ENCODE measurements at regions not wholly inside any gene's neighbourhood (a gene's known extent, or its start where the extent isn't known, plus 50 kb on each side); places are given as distances from the start of the nearest gene placed in this dataset.
"Not testable (repeated sequence)": the region's sequence is repeated elsewhere in the genome, so short reads cannot be mapped to it uniquely, and the experiment has no call there.

DNA sequence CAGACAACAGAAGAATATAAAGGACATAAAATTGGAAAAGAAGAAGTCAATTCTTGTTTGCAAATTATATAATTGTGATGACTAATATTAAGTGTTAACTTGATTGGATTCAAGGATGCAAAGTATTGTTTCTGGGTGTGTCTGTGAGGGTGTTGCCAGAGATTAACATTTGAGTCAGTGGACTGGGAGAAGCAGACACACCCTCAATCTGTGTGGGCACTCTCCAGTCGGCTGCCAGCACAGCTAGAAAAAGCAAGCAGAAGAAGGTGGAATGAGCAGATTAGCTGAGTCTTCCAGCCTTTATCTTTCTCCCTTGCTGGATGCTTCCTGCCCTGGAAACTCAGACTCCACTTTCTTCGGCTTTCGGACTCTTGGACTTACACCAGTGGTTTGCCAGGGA, 51.7 kb downstream of the UBE2NL start:
- H3K4me3 Mint-ChIP-seq = no peak overlapping the region
- POLR2A ChIA-PET = no interaction called here
- DNase-seq = no peak

DNA sequence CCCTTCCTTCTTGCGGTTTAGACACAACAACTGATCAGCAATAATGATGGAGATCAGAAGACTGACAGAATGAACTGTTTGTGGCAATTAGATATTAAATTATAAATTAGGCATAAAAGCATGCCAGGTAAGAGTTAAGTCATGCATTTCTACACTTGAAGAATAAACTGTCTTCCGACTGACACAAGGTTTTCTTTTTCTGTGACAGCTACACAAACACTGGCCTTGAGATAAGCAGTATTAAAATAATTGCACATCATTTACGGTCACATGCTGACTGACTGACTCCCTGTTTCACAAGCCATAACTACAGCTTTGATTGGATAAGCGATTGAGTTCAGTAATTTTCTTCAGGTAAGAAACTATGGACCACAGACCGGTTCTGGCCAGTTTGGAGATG, 56.2 kb downstream of the UBE2NL start:
- Mint-ChIP-seq H3K4me3 (no peak overlapping the region), H3K9me3 (no peaks in the 10 kb centered on the region), H3K36me3 (no peaks in the 10 kb centered on the region), H3K27me3 (no peaks in the 10 kb centered on the region), H3K4me1 (no peaks in the 10 kb centered on the region), H3K27ac (no peak overlapping the region)
- no peak for ATAC-seq (ENCODE audit: low read depth)
- DNase-seq = no peak
- POLR2A ChIA-PET = no interaction called here

More for the DNA sequence above, 51.7 kb downstream of the UBE2NL start:
- no peak overlapping the region for H3K27ac Mint-ChIP-seq
- ATAC-seq (ENCODE audit: low read depth) = no peak
- H3K27me3 Mint-ChIP-seq = no peaks in the 10 kb centered on the region
- no peaks in the 10 kb centered on the region for H3K4me1 Mint-ChIP-seq
- no peaks in the 10 kb centered on the region for H3K36me3 Mint-ChIP-seq
- no peaks in the 10 kb centered on the region for H3K9me3 Mint-ChIP-seq

DNA sequence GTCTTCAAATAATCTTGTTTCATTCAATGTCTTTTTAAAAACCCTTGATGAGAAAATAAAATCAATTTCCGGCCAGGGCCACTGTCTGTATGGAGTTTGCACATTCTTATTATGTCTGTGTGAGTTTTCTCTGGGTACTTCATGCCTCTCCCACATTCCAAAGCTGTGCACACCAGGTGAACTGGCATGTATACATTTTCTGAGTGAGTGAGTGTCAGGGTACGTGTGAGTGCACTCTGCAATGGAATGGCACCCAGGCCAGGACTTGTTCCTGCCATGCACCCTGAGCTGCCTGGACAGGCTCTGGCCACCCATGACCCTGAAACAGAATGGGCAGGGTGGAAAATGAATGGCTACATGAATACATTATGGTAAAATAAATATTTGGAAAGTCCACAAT, 61.3 kb downstream of the UBE2NL start:
- H3K4me1 Mint-ChIP-seq = no peaks in the 10 kb centered on the region
- no peaks in the 10 kb centered on the region for H3K36me3 Mint-ChIP-seq
- POLR2A ChIA-PET = no interaction called here
- no peak overlapping the region for H3K4me3 Mint-ChIP-seq
- DNase-seq = no peak
- peaks cover 2% of the 10 kb centered on the region for H3K9me3 Mint-ChIP-seq
- H3K27ac Mint-ChIP-seq = no peak overlapping the region
- H3K27me3 Mint-ChIP-seq = no peaks in the 10 kb centered on the region
- no peak for ATAC-seq (ENCODE audit: low read depth)

DNA sequence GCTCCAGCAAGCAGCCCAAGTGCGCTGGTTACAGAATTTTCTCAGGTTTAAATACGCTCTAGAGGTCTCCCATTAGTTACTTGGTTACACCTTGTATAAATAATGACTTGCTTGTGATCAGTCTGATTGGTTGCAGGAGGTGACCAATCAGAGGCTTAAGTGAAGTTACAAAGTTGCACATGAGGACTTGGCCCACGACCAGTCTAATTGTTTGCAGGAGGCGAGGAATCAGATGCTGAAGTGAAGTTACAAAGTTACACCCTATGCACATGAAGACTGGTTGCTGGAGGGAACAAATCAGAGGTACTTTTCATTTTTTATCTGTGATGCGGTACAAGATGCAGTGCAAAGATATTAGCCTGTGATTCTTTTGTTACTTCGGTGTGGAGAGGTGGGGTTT, 80.7 kb downstream of the UBE2NL start:
- no peaks in the 10 kb centered on the region for H3K27me3 Mint-ChIP-seq

DNA sequence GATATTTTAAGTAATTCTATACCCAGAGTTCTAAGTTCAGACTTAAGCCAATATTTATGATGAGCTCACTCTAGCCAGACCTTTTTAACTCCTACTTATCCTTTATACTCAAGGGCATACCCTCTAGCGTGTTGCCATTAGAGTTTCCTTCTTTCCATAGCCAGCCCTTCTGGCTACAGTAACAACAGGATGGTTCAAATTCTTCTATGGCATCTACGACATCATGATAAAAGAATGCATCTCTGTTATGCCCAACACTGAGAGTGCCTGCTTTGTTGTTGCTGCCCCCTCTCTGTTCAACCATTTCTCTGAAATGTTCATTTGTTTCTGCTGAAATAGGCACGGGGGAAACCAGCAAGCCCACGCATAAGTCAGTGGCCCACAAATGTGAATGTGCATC, 104.5 kb downstream of the UBE2NL start:
- H3K9me3 Mint-ChIP-seq = peaks cover 2% of the 10 kb centered on the region
- no peaks in the 10 kb centered on the region for H3K36me3 Mint-ChIP-seq
- DNase-seq = no peak
- ATAC-seq (ENCODE audit: low read depth) = no peak
- POLR2A ChIA-PET = no interaction called here
- H3K4me3 Mint-ChIP-seq = no peak overlapping the region
- H3K4me1 Mint-ChIP-seq = no peaks in the 10 kb centered on the region
- H3K27me3 Mint-ChIP-seq = no peaks in the 10 kb centered on the region
- H3K27ac Mint-ChIP-seq = no peak overlapping the region

More for the DNA sequence above, 80.7 kb downstream of the UBE2NL start:
- no peak overlapping the region for H3K27ac Mint-ChIP-seq
- ATAC-seq (ENCODE audit: low read depth) (no peak), DNase-seq (no peak)
- POLR2A ChIA-PET = no interaction called here
- H3K4me3 Mint-ChIP-seq = no peak overlapping the region
- no peaks in the 10 kb centered on the region for H3K36me3 Mint-ChIP-seq
- peaks cover 6% of the 10 kb centered on the region for H3K9me3 Mint-ChIP-seq
- no peaks in the 10 kb centered on the region for H3K4me1 Mint-ChIP-seq

DNA sequence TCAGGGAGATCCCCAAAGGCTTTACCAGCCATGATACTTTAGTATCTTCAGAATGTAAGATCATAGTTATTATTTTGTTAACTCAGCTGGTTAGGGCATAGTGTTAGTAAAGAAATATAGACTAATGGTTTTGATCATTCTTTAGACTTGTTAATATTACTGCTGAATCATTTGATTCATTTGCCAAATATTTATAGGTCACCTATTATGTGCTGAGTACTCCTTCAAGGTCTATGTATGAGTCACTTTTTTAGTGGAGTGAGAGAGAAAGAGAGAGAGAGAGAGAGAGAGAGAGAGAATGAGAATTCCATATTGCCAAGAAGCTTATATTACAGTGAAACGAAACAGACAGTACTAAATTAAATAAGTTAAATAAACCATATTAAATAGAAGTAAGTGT, 110.3 kb downstream of the UBE2NL start:
- Mint-ChIP-seq H3K9me3 (peaks cover 1% of the 10 kb centered on the region), H3K27me3 (no peaks in the 10 kb centered on the region), H3K36me3 (no peaks in the 10 kb centered on the region), H3K4me1 (no peaks in the 10 kb centered on the region), H3K27ac (no peak overlapping the region), H3K4me3 (no peak overlapping the region)
- no peak for DNase-seq
- ATAC-seq (ENCODE audit: low read depth) = no peak
- POLR2A ChIA-PET = no interaction called here

DNA sequence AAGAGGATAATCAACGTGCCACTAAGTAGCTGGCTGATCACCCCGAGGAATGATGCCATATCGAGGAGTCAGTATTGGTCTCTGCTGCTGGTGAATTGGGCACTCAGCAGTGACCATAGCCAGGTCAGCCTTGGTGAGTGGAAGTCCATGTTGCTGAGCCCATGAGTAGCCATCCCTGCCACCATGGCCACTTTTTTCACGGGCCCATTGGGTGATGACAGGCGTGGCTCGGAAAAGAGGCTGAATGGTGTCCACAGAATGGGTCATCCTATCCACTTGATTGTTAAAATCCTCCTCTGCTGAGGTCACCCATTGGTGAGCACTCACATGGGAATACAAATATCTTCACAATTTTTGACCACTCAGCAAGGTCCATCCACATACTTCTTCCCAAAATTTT, 114.4 kb downstream of the UBE2NL start:
- no peak for DNase-seq
- no peaks in the 10 kb centered on the region for H3K27me3 Mint-ChIP-seq
- no peak overlapping the region for H3K4me3 Mint-ChIP-seq
- H3K9me3 Mint-ChIP-seq = no peaks in the 10 kb centered on the region
- POLR2A ChIA-PET = no interaction called here
- no peaks in the 10 kb centered on the region for H3K36me3 Mint-ChIP-seq
- no peak overlapping the region for H3K27ac Mint-ChIP-seq
- no peak for ATAC-seq (ENCODE audit: low read depth)
- H3K4me1 Mint-ChIP-seq = no peaks in the 10 kb centered on the region

DNA sequence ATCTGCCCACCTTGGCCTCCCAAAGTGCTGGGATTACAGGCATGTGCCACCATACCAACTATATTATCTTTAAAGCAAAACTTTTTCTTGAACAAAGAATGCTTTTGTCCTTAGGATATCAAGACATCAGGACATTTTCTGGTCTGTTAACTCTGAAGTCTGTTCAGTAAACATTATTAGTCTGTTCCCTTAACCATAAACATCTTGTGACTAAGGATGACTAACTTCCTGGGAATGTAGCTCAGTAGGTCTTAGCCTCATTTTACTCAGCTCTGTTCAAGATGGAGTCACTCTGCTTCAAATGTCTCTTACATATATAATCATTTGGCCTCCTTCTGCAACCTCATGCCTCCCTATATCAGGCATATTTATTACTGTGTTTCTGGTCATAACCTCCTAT, 122.9 kb downstream of the UBE2NL start:
- POLR2A ChIA-PET = no interaction called here
- Mint-ChIP-seq H3K27me3 (no peaks in the 10 kb centered on the region), H3K4me3 (no peak overlapping the region), H3K9me3 (no peaks in the 10 kb centered on the region), H3K4me1 (no peaks in the 10 kb centered on the region), H3K27ac (no peak overlapping the region), H3K36me3 (no peaks in the 10 kb centered on the region)
- ATAC-seq (ENCODE audit: low read depth) (no peak), DNase-seq (no peak)

DNA sequence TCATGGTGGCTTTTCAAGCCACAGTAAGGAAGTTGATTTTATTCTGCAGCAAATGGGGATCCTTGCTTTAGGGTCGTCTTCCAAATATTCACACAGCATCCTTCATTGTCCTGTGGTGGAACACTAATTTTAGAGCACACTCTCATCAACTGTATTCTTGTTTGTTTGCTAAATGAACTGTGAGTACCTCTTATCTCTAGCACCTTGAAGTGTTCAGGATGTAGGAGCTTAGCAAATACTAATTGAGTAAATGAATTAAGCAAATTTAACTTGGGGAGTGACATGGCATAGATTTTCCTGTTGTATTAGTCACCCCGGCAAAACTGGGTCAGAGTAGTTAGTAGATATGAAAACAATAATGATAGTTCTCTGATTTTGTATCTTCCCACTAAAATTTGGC, 156.9 kb downstream of the UBE2NL start:
- Mint-ChIP-seq H3K9me3 (peaks cover 2% of the 10 kb centered on the region), H3K4me1 (no peaks in the 10 kb centered on the region), H3K27ac (no peak overlapping the region), H3K27me3 (no peaks in the 10 kb centered on the region), H3K4me3 (no peak overlapping the region), H3K36me3 (no peaks in the 10 kb centered on the region)
- DNase-seq = no peak
- no peak for ATAC-seq (ENCODE audit: low read depth)
- POLR2A ChIA-PET = no interaction called here

DNA sequence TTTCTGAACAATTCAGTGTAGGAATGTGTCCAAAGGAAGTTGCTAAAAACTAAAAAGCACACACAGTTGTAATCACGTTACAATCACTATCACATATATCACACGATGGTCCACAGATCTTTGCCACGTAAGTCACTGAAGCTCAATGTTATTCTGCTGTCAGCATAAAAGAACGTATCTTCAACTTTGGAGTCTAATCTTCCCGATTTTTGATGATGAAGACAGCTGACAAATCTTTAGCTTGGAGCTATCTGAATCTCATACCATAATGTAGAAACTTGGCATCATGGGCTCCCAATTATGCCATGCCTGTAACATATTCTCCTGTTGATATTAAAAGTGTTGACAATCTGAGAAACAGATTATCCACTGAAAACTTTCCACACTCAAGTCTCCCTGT, 158.4 kb downstream of the UBE2NL start:
- DNase-seq (no peak), ATAC-seq (ENCODE audit: low read depth) (no peak)
- H3K4me3 Mint-ChIP-seq = no peak overlapping the region
- H3K27me3 Mint-ChIP-seq = no peaks in the 10 kb centered on the region
- H3K4me1 Mint-ChIP-seq = no peaks in the 10 kb centered on the region
- H3K27ac Mint-ChIP-seq = no peak overlapping the region
- H3K36me3 Mint-ChIP-seq = no peaks in the 10 kb centered on the region
- no peaks in the 10 kb centered on the region for H3K9me3 Mint-ChIP-seq
- POLR2A ChIA-PET = no interaction called here

DNA sequence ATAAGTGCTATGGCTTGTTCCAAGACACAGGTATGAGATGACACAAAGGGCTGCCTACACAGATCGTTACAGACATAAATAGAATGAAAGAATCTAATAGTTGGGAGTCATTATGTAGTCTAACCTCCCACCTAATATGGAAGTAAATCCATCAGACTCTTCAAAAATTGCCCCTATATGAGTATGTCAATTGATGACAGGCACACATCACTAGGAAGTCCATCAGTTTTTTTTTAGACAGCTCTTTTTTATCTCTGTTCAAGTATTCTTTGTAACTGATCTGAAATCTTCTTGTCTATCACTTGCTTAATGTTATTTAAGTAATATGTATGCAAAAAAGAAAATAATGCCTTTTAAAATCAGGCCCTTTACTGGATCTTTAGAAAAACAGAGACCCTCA, 191.6 kb downstream of the UBE2NL start:
- H3K36me3 Mint-ChIP-seq = no peaks in the 10 kb centered on the region
- DNase-seq (no peak), ATAC-seq (ENCODE audit: low read depth) (no peak)
- no peaks in the 10 kb centered on the region for H3K4me1 Mint-ChIP-seq
- H3K27me3 Mint-ChIP-seq = no peaks in the 10 kb centered on the region
- POLR2A ChIA-PET = no interaction called here
- no peaks in the 10 kb centered on the region for H3K9me3 Mint-ChIP-seq
- H3K4me3 Mint-ChIP-seq = no peak overlapping the region
- H3K27ac Mint-ChIP-seq = no peak overlapping the region

DNA sequence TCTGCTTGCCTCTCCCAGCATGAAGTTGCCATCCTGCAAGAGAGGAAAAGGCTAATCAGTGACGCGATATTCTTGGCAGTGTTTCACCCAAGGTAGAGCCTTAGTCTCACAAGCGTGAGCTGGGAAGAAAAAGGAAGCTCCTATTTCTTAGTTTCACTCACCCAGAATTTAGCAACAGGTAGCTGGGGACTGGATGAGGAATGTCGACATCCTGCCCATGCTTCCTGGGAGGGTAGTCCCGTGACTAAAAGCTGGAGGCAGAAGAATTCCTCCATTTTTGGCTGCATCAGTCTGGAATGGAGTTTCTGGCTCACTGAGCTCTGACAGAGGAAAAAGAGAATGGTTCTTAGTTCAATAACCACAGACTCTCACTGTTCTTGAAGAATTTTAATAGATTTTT, 198.4 kb downstream of the UBE2NL start:
- ATAC-seq (ENCODE audit: low read depth); H3K4me3 Mint-ChIP-seq; H3K36me3 Mint-ChIP-seq; H3K9me3 Mint-ChIP-seq; H3K4me1 Mint-ChIP-seq; H3K27me3 Mint-ChIP-seq; POLR2A ChIA-PET; H3K27ac Mint-ChIP-seq; DNase-seq: not testable (repeated sequence)

DNA sequence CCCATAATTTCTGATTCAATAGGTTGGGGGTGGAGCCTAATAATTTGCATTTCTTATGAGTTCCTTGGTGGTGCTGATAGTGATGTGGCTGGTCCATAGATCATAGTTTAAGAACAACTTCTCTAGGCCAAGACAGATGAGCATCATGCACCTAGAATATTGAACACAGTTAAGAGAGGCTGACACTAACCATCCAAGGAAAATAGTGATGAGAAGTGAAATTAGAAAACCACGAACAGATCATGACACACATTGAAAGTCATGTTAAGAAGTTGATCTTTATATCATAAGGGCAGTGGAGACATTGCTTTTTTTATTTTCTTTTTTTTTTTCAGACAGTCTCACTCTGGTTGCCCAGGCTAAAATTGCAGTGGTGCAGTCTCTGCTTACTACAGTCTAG, 205.8 kb downstream of the UBE2NL start:
- H3K4me1 Mint-ChIP-seq; DNase-seq; H3K4me3 Mint-ChIP-seq; H3K9me3 Mint-ChIP-seq; POLR2A ChIA-PET; H3K27me3 Mint-ChIP-seq; ATAC-seq (ENCODE audit: low read depth); H3K36me3 Mint-ChIP-seq; H3K27ac Mint-ChIP-seq: not testable (repeated sequence)

DNA sequence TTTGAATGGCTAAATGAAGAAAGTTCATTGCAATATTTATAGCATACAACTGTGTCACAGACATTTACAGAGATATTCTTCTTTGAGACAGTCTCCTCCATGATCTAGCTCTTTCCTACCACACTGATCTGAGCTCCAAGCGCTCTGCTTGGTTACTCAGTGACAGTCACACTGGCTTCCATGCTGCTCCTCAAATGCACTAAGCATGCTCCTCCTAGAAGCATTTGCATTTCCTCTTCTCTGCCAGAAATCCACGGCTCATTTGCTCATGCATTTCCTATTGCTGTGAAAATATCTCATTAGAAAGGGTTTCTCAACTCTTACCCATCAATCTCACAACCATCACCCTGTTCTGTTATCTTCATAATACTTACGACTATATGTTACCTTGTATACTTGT, 208.2 kb downstream of the UBE2NL start:
- H3K36me3 Mint-ChIP-seq = not testable (repeated sequence)

DNA sequence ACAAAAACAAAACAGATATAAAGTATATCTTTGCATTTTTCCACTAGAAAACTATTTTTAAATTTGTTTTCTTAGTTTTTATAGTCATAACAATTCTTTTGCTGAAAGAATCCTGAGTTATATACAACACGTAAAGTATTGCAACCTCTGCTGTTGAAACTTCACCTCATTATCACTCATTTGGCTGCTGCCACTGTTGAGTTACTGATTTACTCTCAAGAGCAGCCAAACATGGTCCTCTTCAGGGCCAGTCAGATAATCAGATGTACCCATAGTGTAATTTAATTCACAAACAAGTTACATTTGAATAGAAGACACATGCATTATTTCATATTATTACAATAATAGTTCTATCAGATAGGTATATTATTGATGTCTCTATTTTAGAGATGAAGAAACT, 235.6 kb downstream of the UBE2NL start:
- POLR2A ChIA-PET; H3K4me3 Mint-ChIP-seq; H3K4me1 Mint-ChIP-seq; DNase-seq; H3K27me3 Mint-ChIP-seq; H3K27ac Mint-ChIP-seq; ATAC-seq (ENCODE audit: low read depth); H3K9me3 Mint-ChIP-seq; H3K36me3 Mint-ChIP-seq: not testable (repeated sequence)

More for the DNA sequence above, 208.2 kb downstream of the UBE2NL start:
- POLR2A ChIA-PET; ATAC-seq (ENCODE audit: low read depth); H3K27ac Mint-ChIP-seq; DNase-seq; H3K4me3 Mint-ChIP-seq; H3K4me1 Mint-ChIP-seq; H3K27me3 Mint-ChIP-seq; H3K9me3 Mint-ChIP-seq: not testable (repeated sequence)

All from activated naive CD8-positive, alpha-beta T cell treated with anti-CD3 and anti-CD28 coated beads, Interleukin-2, amount 10 ng/mL, durations not matched to agents 7 days and 5 days (primary cell).